ENCODE measurements at regions not wholly inside any gene's neighbourhood (a gene's known extent, or its start where the extent isn't known, plus 50 kb on each side); places are given as distances from the start of the nearest gene placed in this dataset.

- no peaks in the 10 kb centered on the region for H3K23me2 ChIP-seq (ENCODE audit: insufficient read length, low read depth, low read length, poor library complexity, severe bottlenecking)
- H4K20me1 ChIP-seq (ENCODE audit: control insufficient read depth, insufficient read depth, insufficient read length) = no peaks in the 10 kb centered on the region
- no peak overlapping the region for H4K5ac ChIP-seq (ENCODE audit: insufficient read length, low read depth, low read length)
- no peak overlapping the region for H2BK15ac ChIP-seq (ENCODE audit: low read depth, low read length)
- H4K8ac ChIP-seq (replicated peaks; ENCODE audit: insufficient read length, low read depth, low read length) = no peak overlapping the region
- H3K79me1 ChIP-seq (ENCODE audit: insufficient read depth, low read depth, low read length, poor library complexity, severe bottlenecking) = no peaks in the 10 kb centered on the region
- H3K27me3 ChIP-seq (ENCODE audit: insufficient read depth, low read length) = no peaks in the 10 kb centered on the region
- H3K4me1 ChIP-seq (ENCODE audit: insufficient read depth, low read length) = no peaks in the 10 kb centered on the region
- H3K14ac ChIP-seq (ENCODE audit: insufficient read depth, low read length) = no peak overlapping the region
- no peak for DNase-seq
- no peak overlapping the region for H3K23ac ChIP-seq (ENCODE audit: insufficient read length, low read depth, low read length)
- no peaks in the 10 kb centered on the region for H3K79me2 ChIP-seq (ENCODE audit: insufficient read depth, low read length)
- no peak overlapping the region for H2BK20ac ChIP-seq (ENCODE audit: low read depth, low read length, poor library complexity, severe bottlenecking)
- H2AK5ac ChIP-seq (ENCODE audit: insufficient read length, low read length) = no peak overlapping the region
- H3K27me3 Mint-ChIP-seq (ENCODE audit: low read depth) = no peaks in the 10 kb centered on the region
- H2BK12ac ChIP-seq (ENCODE audit: insufficient read length, low read depth, low read length) = no peak overlapping the region
- peaks cover 15 to 17% of the 10 kb centered on the region in 2 experiments for H3K9me3 Mint-ChIP-seq
- no peak overlapping the region for H2BK5ac ChIP-seq (ENCODE audit: insufficient read length, low read length)
- no peak overlapping the region for H3K4me2 ChIP-seq (ENCODE audit: insufficient read depth, insufficient read length, low read length)
- no peaks in the 10 kb centered on the region for H3K4me1 Mint-ChIP-seq
- no CpG with 5 or more reads among the region's 7 CpGs for WGBS (ENCODE audit: extremely low coverage, insufficient read length, low lambda C conversion rate)
- no peak overlapping the region for H2AFZ ChIP-seq (ENCODE audit: low read length)
- H3K36me3 Mint-ChIP-seq (ENCODE audit: insufficient read depth in 1 of 3, low read depth in 3 of 3) = peaks cover 7 to 11% (median 11%) of the 10 kb centered on the region in 3 experiments; a peak in 5 of 7 replicates
- H3T11ph ChIP-seq (ENCODE audit: low read length) = no peak overlapping the region
- no peak overlapping the region for H3K27ac ChIP-seq (ENCODE audit: insufficient read length, low read depth, low read length)
- peaks cover 14% of the 10 kb centered on the region for H3K9me3 ChIP-seq (ENCODE audit: control insufficient read depth, low read depth, low read length)
- no peak overlapping the region for H3K27ac Mint-ChIP-seq
- H3K9ac ChIP-seq (ENCODE audit: extremely low read depth, insufficient read length, low read length) = no peak overlapping the region
- no peak overlapping the region for H3K4me3 Mint-ChIP-seq
- no peak for TF ChIP-seq CTCF (conservative IDR thresholded peaks at IDR 0.05)
- no peak overlapping the region for H3K18ac ChIP-seq (ENCODE audit: insufficient read length, low read depth, low read length)
- no peak overlapping the region for H4K91ac ChIP-seq (ENCODE audit: insufficient read length, low read depth, low read length)
- no peak overlapping the region for H3K56ac ChIP-seq (ENCODE audit: insufficient read length, low read depth, low read length)
- no peak overlapping the region for H2BK120ac ChIP-seq (ENCODE audit: low read depth, low read length, poor library complexity, severe bottlenecking)
- no peak overlapping the region for H3K4ac ChIP-seq (ENCODE audit: low read depth, low read length)
Observed at GRCh38 chrY:11044234-11044883, 1516.7 kb downstream of the TSPY10 start.

Data from H9 (cell line).